H9 (cell line): ENCODE measurements at regions not wholly inside any gene's neighbourhood (a gene's known extent, or its start where the extent isn't known, plus 50 kb on each side); places are given as distances from the start of the nearest gene placed in this dataset.
"Not testable (repeated sequence)": the region's sequence is repeated elsewhere in the genome, so short reads cannot be mapped to it uniquely, and the experiment has no call there.

Experiments
- DNase-seq: peaks from one replicate; pipeline ENCODE4 v3.0.0-alpha.2; 2017
- H2AFZ ChIP-seq: one replicate; pipeline ENCODE4 v1.6.1; 2013; ENCODE audit warnings: mild to moderate bottlenecking, low read length, control low read depth, moderate library complexity
- H2AK5ac ChIP-seq: 2 replicates; pipeline ENCODE4 v1.6.1; 2013; ENCODE audit warnings: low read length, control low read depth, mixed read lengths; ENCODE audit not compliant: insufficient read length
- H2BK120ac ChIP-seq: one replicate; pipeline ENCODE4 v1.6.1; 2013; ENCODE audit warnings: low read depth, mild to moderate bottlenecking, low read length, control low read depth, inconsistent platforms; ENCODE audit not compliant: poor library complexity, severe bottlenecking
- H2BK12ac ChIP-seq: 2 replicates; pipeline ENCODE4 v1.6.1; 2013; ENCODE audit warnings: low read length, control low read depth, mixed read lengths, low read depth; ENCODE audit not compliant: insufficient read length
- H2BK15ac ChIP-seq: 2 replicates; pipeline ENCODE4 v1.6.1; 2013; ENCODE audit warnings: low read depth, low read length, control low read depth
- H2BK20ac ChIP-seq: one replicate; pipeline ENCODE4 v1.6.1; 2013; ENCODE audit warnings: low read depth, mild to moderate bottlenecking, low read length, control low read depth, inconsistent platforms; ENCODE audit not compliant: poor library complexity, severe bottlenecking
- H2BK5ac ChIP-seq: 2 replicates; pipeline ENCODE4 v1.6.1; 2013; ENCODE audit warnings: low read length, control low read depth, mixed read lengths; ENCODE audit not compliant: insufficient read length
- H3K14ac ChIP-seq: 2 replicates; pipeline ENCODE4 v1.6.1; 2013; ENCODE audit warnings: low read length, control low read depth; ENCODE audit not compliant: insufficient read depth
- H3K18ac ChIP-seq: 2 replicates; pipeline ENCODE4 v1.6.1; 2013; ENCODE audit warnings: low read depth, mild to moderate bottlenecking, mixed read lengths, low read length, control low read depth; ENCODE audit not compliant: insufficient read length
- H3K23ac ChIP-seq: 2 replicates; pipeline ENCODE4 v1.6.1; 2013; ENCODE audit warnings: low read length, control low read depth, mixed read lengths, low read depth; ENCODE audit not compliant: insufficient read length
- H3K23me2 ChIP-seq: 2 replicates; pipeline ENCODE4 v1.6.1; 2013; ENCODE audit warnings: low read depth, mild to moderate bottlenecking, mixed read lengths, low read length, control low read depth; ENCODE audit not compliant: insufficient read length, poor library complexity, severe bottlenecking
- H3K27ac ChIP-seq: 2 replicates; pipeline ENCODE4 v1.5.1; 2013; ENCODE audit warnings: low read length, control low read depth, mixed read lengths, low read depth; ENCODE audit not compliant: insufficient read length
- H3K27me3 ChIP-seq: 2 replicates; pipeline ENCODE4 v1.6.1; 2013; ENCODE audit warnings: low read length, control low read depth, inconsistent platforms; ENCODE audit not compliant: insufficient read depth
- H3K4ac ChIP-seq: 2 replicates; pipeline ENCODE4 v1.6.1; 2013; ENCODE audit warnings: low read depth, mild to moderate bottlenecking, control low read depth, inconsistent platforms, low read length, moderate library complexity
- H3K4me1 ChIP-seq: 2 replicates; pipeline ENCODE4 v1.6.1; 2013; ENCODE audit warnings: low read length, control low read depth, inconsistent platforms; ENCODE audit not compliant: insufficient read depth
- H3K4me2 ChIP-seq: 2 replicates; pipeline ENCODE4 v1.6.1; 2013; ENCODE audit warnings: low read length, control low read depth, mixed read lengths; ENCODE audit not compliant: insufficient read length, insufficient read depth
- H3K56ac ChIP-seq: 2 replicates; pipeline ENCODE4 v1.6.1; 2013; ENCODE audit warnings: low read depth, mild to moderate bottlenecking, mixed read lengths, low read length, control low read depth; ENCODE audit not compliant: insufficient read length
- H3K79me1 ChIP-seq: 2 replicates; pipeline ENCODE4 v1.6.1; 2013; ENCODE audit warnings: low read depth, mild to moderate bottlenecking, moderate library complexity, low read length, control low read depth, inconsistent platforms; ENCODE audit not compliant: insufficient read depth, poor library complexity, severe bottlenecking
- H3K79me2 ChIP-seq: 2 replicates; pipeline ENCODE4 v1.6.1; 2013; ENCODE audit warnings: low read length, control low read depth, inconsistent platforms; ENCODE audit not compliant: insufficient read depth
- H3K9ac ChIP-seq: 2 replicates; pipeline ENCODE4 v1.6.1; 2013; ENCODE audit warnings: low read length, control low read depth, mixed read lengths; ENCODE audit not compliant: insufficient read length; ENCODE audit errors: extremely low read depth
- H3K9me3 ChIP-seq: one replicate; pipeline ENCODE4 v1.6.1; 2013; ENCODE audit warnings: low read depth, low read length, inconsistent platforms; ENCODE audit not compliant: control insufficient read depth
- H3T11ph ChIP-seq: one replicate; pipeline ENCODE4 v1.6.1; 2013; ENCODE audit warnings: mild to moderate bottlenecking, low read length, control low read depth, inconsistent platforms
- H4K20me1 ChIP-seq: one replicate; pipeline ENCODE4 v1.6.1; 2013; ENCODE audit not compliant: control insufficient read depth, insufficient read length, insufficient read depth
- H4K5ac ChIP-seq: 2 replicates; pipeline ENCODE4 v1.6.1; 2013; ENCODE audit warnings: low read depth, mild to moderate bottlenecking, mixed read lengths, low read length, control low read depth; ENCODE audit not compliant: insufficient read length
- H4K8ac ChIP-seq: replicated peaks from 2 replicates; pipeline ENCODE4 v1.6.1; 2013; ENCODE audit warnings: low read length, control low read depth, mixed read lengths, low read depth; ENCODE audit not compliant: insufficient read length
- H4K91ac ChIP-seq: 2 replicates; pipeline ENCODE4 v1.6.1; 2013; ENCODE audit warnings: low read depth, mild to moderate bottlenecking, moderate library complexity, mixed read lengths, low read length, control low read depth; ENCODE audit not compliant: insufficient read length
- H3K27ac Mint-ChIP-seq, 3 experiments: 2 replicates in 2 of 3; 3 replicates in 1 of 3; pipeline ENCODE4 v1.8.0; 2020 to 2021; ENCODE audit warnings: mixed read lengths in 3 of 3, mild to moderate bottlenecking in 1 of 3, moderate library complexity in 1 of 3
- H3K27me3 Mint-ChIP-seq: 2 replicates; pipeline ENCODE4 v1.8.0; 2021; ENCODE audit warnings: low read depth, mild to moderate bottlenecking, moderate library complexity, mixed read lengths
- H3K36me3 Mint-ChIP-seq, 3 experiments: 2 replicates in 2 of 3; 3 replicates in 1 of 3; pipeline ENCODE4 v1.8.0; 2020 to 2021; ENCODE audit warnings: low read depth in 3 of 3, mixed read lengths in 3 of 3; ENCODE audit not compliant: insufficient read depth in 1 of 3
- H3K4me1 Mint-ChIP-seq, 2 experiments: 2 replicates each; pipeline ENCODE4 v1.8.0; 2020; ENCODE audit warnings: mixed read lengths in 2 of 2
- H3K4me3 Mint-ChIP-seq, 2 experiments: 2 replicates in 1 of 2; 3 replicates in 1 of 2; pipeline ENCODE4 v1.8.0; 2020 to 2021; ENCODE audit warnings: mild to moderate bottlenecking in 2 of 2, mixed read lengths in 2 of 2, moderate library complexity in 1 of 2
- H3K9me3 Mint-ChIP-seq, 2 experiments: 2 replicates in 1 of 2; 3 replicates in 1 of 2; pipeline ENCODE4 v1.8.0; 2020; ENCODE audit warnings: mild to moderate bottlenecking in 2 of 2, mixed read lengths in 2 of 2, moderate library complexity in 1 of 2
- CTCF ChIP-seq: fragments of 200-600 bp; sonication (generic); conservative IDR thresholded peaks from 3 replicates; pipeline ENCODE4 v1.8.0; 2021; ENCODE audit warnings: antibody characterized with exemption, mild to moderate bottlenecking
- WGBS: extraction: QIAGEN DNeasy Blood & Tissue Kit; methylation state at CpG from one replicate; pipeline ENCODE4 v1.1.7; 2013; ENCODE audit warnings: missing lambda C conversion rate, low lambda C conversion rate, mixed read lengths; ENCODE audit not compliant: insufficient read length; ENCODE audit errors: extremely low coverage; 5-methylcytosine and 5-hydroxymethylcytosine counted together

- not testable (repeated sequence) for H3T11ph ChIP-seq, H3K4me2 ChIP-seq, H2BK15ac ChIP-seq, H3K56ac ChIP-seq, H4K91ac ChIP-seq, H3K4me1 ChIP-seq, H3K18ac ChIP-seq, H3K27me3 Mint-ChIP-seq, H3K4me1 Mint-ChIP-seq, H3K36me3 Mint-ChIP-seq, H3K4me3 Mint-ChIP-seq, H3K9ac ChIP-seq, H3K27ac ChIP-seq, H4K8ac ChIP-seq, H2AK5ac ChIP-seq, H3K79me2 ChIP-seq, H3K27me3 ChIP-seq, H3K27ac Mint-ChIP-seq, H3K79me1 ChIP-seq, DNase-seq, H2BK12ac ChIP-seq, H4K20me1 ChIP-seq, H3K23me2 ChIP-seq, H2AFZ ChIP-seq, H3K23ac ChIP-seq, H2BK120ac ChIP-seq, H3K14ac ChIP-seq, H2BK5ac ChIP-seq, H3K4ac ChIP-seq, H4K5ac ChIP-seq, H2BK20ac ChIP-seq
- H3K9me3 ChIP-seq, result peaks cover 13% of the 10 kb centered on the region
- peak; percentile 42; the same call in 2 of the 3 replicates for TF ChIP-seq CTCF
- peaks cover 58 to 65% of the 10 kb centered on the region in 2 experiments for H3K9me3 Mint-ChIP-seq
These were observed 2377.6 kb downstream of the EPHA3 start for GRCh38 chr3:91485026-91485425.

GRCh38 chr3:91485891-91486290, 2378.5 kb downstream of the EPHA3 start:
- not testable (repeated sequence) for H2BK15ac ChIP-seq, DNase-seq, H2BK20ac ChIP-seq, H3K27ac Mint-ChIP-seq, H3K4me3 Mint-ChIP-seq, H2BK120ac ChIP-seq, H3K56ac ChIP-seq, H4K8ac ChIP-seq, H3K36me3 Mint-ChIP-seq, H3K4me1 Mint-ChIP-seq, H3K79me2 ChIP-seq, H2AFZ ChIP-seq, H3K4ac ChIP-seq, H3K27me3 Mint-ChIP-seq, H3K23me2 ChIP-seq, H3K27ac ChIP-seq, H3K79me1 ChIP-seq, H3K4me1 ChIP-seq, H4K91ac ChIP-seq, H3K23ac ChIP-seq, H2BK5ac ChIP-seq, H3K4me2 ChIP-seq, H3T11ph ChIP-seq, H2BK12ac ChIP-seq, H4K20me1 ChIP-seq, H2AK5ac ChIP-seq, H3K27me3 ChIP-seq, H3K14ac ChIP-seq, H4K5ac ChIP-seq, H3K18ac ChIP-seq, H3K9ac ChIP-seq
- no CpG with 5 or more reads among the region's 2 CpGs for WGBS
- peaks cover 57 to 62% of the 10 kb centered on the region in 2 experiments for H3K9me3 Mint-ChIP-seq
- peaks cover 12% of the 10 kb centered on the region for H3K9me3 ChIP-seq
